GM21528 (cell line): ENCODE measurements at regions not wholly inside any gene's neighbourhood (a gene's known extent, or its start where the extent isn't known, plus 50 kb on each side); places are given as distances from the start of the nearest gene placed in this dataset.

Experiments used
- ATAC-seq: cut with Tn5 transposase; IDR thresholded peaks from one replicate; pipeline ENCODE4 v1.9.1; 2021; ENCODE audit warnings: mild to moderate bottlenecking, moderate library complexity; ENCODE audit not compliant: unreplicated experiment, low FRiP score

DNA sequence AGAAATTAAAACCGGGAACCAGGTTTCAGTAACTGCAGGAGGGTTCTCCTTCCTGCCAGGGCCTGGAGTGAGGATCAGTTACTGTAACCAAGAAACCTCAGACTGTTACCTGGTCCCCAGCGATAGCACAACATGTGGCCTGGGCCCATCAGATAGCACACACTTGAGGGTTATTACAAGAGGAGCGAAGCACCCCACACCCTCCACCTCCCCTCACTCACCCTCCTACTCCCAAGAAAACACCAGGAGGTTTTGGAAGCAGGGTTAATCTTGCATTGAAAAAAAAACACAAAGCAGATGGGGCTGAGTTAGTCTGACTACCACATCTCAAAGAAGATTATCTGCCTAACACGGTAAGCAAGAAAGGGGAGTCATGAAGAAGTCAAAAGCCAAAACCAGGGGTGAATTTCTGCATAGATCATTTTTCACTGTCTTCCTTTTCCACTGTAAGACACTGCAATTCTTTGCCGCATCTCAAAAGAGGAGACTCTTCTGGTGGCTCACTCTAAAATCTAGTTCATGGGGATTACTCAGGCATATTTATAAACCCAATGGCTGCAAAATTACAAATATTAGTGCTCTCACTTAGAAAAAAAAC is 75.9 kb upstream of the DOCK9 start:
- ATAC-seq = no peak

DNA sequence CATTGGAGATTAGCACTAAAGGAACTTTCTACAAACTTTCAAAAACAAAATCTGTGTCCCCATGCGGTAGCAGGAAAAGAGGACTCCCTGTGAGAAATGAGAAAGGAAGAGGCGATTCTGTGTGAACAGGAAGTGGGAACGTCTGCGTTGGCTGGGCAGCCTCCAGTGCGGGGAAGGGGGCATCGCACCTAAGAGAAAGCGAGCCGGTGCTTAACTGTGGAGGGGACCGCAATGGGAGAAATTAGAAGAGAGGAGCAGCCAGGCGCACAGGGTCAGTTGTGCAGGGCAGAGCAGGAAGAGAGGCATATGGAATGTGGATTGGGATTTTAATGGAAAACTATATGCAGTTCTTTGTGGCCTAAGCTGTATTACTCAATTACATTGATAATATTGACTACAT is 77.4 kb upstream of the DOCK9 start:
- ATAC-seq = no peak

DNA sequence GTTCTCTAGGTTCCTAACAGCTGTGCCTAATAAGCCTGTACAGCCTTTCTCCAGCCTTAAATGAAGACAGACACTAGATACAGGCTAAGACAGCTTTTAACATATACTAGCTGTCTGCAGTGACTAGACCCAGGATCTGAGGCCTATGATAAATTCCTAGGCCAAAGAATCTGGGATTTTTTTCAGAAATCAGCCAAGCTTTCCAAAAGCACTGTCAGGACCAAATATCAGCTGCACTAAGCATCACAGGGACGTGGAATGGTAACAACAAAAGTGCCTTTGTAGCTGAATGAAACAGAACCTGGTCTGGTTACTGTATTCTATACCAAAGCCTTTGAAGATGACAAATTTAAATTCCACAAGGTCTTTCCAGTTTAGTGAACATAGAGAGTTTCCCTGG is 77.9 kb upstream of the DOCK9 start:
- ATAC-seq = no peak

DNA sequence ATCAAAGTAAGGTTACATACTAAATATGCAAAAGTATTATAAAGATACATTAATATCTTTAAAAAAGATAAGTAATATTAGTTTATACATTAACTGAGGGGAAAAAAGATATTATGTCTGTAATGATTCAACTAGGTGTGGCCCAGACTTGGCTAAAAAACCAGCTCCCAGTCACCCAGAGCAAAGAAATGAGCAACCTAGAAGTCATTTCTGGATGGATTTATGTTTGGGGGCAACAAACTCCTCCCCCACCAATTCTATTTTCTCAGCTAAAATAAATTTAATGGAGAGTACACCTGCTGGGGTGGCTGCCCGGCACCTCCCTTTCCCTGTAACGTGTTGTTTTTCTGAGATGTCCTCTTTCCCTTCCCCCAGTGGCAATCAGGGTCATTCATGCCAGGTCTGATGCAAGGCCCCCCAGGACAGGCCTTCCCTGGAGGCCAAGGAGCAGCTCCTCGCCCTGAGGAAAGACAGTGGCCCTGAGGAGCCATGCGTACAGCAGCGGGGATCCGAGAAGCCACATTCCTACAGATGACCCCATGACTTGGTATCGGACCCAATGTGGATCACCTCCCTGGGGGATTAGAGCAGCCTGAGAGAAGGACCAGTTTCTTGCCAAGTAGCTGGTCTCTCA is 78.6 kb upstream of the DOCK9 start:
- ATAC-seq = no peak

DNA sequence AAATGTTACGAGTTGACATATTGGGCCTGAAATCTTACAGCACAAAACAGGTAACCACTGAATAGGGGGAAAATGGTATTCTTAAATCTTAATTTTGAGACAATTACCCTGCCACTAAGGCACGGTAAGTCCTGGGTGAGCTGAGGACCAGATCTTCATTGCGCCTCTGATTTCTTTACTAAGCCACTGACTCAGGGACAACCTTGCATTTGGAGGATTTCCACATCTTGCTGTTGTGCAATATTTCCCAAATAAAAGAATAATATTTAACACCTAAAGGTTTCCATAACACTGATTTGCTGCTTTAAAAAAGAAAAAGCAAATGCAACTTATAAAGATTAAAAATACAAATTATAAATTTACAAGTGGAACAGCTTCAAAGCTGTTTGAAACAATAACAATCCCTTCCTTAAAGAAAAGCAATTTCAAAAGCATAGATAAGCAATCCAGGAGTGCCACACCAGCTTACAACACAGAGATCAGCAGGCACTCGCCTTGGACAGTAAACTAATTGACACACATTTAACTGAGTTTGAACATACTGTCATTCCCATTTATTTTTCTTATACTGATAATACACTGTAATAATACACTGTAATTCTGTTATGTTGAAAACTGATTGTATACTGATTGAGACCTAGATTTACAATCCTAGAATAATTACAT is 79.6 kb upstream of the DOCK9 start:
- ATAC-seq = no peak

DNA sequence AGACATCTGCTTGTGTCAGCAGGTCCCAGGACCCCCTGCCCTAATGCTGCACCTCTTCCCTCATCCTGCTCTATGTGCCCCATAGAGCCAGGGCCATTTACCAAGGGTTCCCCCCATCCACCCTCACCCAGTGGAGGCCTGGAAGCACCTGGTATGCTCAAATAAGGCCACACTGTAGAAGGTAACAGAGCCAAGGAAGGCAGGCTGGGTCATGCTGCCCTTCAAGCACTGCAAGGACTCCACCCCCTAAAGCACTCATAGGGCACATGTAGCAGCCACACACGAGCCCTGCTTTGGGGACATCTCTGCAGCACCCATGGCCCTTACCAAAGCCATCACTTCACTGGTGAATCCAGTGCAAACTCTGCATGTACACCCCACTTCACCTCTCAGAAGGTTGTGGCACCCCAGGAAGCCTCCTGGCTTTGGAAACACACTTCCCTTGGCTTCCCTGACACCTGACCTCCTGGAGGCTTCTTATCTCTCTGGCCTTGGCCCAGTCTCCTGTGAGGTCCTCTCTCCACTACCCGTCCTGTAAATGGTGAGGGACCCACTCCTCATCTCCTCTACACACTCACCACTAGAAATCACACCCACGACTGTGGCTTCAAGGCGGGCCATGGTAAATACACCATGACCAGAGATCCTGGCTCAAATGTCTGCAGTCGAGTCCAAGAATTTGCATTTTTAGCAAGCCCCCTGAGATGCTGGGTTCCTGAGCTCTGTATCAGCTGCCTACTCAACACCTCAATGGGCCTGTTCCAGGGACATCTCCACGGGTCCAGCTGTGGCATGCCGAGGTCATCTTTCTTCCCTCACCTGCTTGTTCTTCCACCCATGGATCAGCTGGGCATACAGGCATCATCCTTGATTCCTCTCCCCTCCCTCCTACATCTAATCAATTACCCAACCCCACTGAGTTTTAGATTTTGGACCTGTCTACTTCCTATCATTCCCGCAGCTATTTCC is 80.9 kb upstream of the DOCK9 start:
- no peak for ATAC-seq

DNA sequence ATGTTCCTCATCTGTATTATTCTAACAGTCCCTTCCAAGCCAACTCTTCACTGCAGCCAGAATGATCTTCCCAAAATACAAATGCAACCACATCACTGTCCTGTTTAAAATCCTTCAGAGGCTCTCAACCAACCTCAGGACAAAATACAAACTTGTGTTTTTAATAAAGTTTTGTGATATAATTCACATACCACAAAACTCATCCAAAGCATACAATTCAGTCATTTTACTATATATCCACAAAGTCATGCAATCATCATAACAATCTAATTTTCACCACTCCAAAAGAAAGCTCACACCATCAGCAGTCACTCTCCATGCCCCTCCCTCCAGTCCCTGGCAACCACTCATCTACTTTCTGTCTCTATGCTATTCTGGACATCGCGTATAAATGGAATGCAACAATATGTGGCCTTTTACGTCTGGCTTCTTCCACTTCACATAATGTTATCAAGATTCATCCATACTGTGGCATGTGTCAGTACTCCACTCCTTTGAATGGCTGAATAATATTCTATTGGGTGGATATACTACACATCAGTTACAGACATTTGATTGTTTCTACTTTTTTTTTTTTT is 81.7 kb upstream of the DOCK9 start:
- no peak for ATAC-seq

DNA sequence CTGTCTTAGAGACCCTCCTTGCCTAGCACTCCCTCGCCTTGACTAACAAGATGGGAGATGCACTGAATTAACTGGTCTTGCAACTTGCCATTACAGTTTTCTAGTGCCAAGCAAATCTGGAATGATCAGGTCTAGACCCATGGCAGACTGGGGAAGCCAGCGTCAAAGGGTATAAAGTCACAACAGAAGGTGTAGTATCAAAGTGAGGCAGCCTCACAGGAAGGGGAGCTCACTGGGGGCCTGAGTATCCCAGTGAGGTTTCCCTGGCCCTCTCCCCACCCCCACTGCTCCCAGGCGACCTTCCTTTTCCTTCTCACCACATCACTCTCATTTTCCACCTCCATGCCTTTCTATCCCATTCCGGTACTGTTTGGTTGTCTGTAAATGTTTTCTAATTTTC is 83.5 kb upstream of the DOCK9 start:
- no peak for ATAC-seq

DNA sequence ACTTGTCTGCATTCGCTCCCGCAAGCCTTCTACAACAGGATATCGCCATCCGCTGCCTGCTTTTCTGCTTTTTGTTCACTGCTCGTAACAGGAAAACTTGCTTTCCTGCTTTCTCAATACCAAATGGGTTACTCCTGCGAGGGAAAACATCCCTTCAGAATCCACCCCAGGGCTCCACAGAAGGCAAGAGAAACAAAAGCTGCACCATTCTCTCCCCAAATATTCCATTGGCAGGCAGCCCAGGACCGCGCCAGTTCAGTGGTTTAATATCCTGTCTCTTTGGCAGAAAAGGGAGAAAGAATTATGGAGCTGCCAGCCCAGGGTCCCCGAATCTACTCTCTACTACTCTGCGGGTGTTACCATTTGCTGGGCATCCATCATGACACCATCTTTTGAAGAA is 84.7 kb upstream of the DOCK9 start:
- ATAC-seq = no peak

DNA sequence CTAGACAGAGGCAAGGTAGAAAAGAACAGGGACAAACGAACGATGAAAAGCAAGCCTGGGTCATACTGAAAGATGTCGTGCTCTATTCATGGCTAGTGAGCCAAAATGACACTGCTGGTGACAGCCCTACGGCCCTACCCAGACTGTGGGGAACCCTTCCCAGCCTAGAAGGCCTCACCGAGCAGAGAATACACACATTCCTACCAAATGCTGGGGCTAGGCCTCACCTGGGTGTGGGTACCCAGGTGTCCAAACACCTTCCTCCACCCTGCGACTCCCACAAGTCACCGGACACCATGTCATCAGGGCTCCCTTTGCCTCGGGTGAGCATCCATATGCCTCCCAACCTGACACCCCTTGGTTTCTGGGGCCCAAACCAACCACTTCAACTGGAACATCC is 85.3 kb upstream of the DOCK9 start:
- no peak for ATAC-seq

DNA sequence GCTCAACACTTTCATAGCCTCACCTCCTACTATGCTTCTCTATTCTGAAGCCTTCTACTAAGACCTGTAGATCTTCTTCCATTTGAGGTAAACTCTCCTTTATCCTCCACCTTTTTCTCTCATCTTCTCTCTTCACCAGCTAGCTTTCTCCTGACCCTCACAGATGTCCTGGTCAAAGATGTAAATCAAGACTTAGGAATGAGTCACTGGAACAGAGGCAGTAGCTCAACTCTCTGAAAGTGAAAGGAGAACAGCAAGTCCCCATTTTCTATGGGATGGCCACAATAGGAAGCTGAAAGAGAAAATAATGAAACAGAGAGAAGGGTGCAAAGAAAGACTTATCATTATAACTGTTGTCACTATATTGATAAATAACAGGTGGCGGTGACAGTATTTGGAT is 86.1 kb upstream of the DOCK9 start:
- ATAC-seq = no peak

DNA sequence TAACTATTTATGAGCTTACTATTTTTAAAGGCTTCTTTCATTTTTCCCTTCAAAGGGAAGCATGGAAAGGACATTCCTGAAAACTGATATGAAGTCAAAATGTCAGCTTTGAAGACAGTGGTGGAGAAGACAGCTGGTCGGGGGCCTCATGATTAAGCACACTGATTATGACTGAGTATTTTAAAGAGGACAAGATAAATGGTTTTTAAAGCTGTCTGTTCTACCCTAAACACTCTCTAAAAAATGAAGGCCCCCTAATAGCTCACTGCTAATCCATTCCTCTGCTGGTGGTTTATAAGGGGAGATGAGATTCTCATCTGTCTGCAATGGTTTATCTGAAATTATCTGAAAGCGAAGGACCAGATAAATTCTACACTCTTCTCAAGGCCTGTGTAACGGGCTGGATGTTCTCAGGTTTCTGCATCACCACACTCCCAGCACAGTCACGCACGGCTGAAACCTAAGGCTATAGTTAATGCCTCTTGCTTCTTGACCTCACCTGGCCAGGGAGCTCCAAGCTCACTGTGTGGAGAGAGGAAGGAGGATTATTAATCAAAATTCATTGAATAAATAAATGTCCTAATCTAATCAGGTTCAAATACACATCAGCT is 86.9 kb upstream of the DOCK9 start:
- ATAC-seq = no peak

DNA sequence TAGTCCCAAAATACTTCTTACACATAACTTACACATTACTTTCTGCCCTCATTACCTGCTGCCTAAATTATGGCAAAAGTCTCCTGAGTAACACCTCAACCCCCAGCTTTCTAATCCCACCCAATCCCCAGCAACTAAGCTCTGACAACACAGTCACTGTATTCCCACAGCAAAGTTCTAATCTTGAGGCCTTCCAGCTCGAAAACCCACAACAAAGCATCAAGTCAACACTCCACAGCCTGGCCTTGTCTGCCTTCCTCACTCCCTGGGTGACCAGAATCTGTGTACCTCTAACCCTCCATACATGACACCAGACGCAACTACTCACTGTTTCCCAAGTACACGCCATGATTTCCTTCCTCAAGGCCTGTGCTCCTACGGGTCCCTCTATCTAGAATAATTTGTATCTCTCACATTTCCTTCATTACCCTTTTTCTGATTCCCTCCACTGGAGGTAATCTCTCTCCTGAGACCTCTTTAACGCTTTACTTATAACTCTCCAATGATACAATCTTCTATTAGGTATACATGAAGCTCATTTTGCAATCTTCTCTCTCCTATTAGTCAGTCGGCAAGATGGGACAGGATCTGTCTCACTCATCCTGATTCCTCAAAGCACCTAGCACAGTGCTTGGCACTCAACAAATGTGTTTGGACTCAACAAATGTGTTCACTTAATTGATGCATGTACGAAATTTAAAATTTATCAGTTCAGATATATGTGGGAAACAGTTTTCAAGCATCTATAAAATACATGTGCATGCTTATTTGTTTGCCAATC is 87.6 kb upstream of the DOCK9 start:
- no peak for ATAC-seq

DNA sequence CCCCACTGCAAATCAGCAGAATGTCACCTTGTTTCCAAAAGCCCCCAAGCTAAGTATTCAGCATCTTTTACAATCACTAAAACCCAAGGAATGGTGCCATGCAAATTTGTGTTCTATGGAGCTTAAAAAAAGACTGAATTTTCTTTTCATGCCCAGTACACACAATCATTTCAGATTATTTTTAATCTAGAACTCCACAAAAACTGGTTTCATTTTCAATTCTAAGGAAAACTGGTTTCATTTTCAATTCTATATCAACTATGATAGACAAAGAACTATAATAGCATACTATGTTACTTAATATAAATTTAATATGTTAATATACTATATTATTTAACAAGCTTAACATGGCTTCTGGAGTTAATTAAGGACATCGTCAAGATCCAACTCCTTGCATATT is 88.4 kb upstream of the DOCK9 start:
- no peak for ATAC-seq

DNA sequence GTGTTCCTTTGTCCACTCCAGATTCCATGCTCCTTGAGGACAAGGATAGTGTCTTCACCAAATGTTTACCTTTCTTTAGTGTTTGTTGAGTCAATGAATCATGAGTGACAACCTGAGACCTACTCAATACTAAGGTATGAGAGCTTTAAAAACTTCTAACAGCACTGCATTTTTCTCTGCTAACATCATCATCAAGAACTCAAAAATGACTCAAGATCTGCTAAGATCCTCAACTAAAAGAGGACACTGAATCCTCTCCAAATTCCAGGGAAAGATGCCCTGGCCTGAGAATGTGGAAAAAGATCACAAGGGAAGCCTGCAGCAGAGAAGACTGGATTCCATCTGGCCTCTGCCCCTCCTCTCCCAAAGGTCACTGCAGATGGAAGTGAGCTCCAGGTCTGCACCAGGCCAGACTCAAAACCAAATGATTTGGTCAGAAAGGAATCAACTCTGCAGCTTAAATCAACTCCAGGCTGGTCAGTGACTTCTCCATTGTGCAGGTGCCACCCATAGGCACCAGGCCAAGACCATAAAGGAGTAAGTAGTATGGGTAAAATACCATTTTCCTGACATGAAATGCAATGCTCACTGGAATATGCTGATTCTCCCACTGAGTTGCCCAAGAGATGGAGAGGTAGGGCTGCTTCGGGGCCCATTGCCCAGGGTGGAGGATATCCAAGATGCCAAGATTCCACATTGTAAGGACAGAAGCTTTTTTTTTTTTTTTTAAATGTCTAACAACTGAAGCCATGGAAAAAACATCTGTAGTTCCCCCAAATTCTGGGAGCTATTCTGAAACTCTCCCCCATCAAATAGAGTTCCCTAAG is 89.5 kb upstream of the DOCK9 start:
- ATAC-seq = no peak

DNA sequence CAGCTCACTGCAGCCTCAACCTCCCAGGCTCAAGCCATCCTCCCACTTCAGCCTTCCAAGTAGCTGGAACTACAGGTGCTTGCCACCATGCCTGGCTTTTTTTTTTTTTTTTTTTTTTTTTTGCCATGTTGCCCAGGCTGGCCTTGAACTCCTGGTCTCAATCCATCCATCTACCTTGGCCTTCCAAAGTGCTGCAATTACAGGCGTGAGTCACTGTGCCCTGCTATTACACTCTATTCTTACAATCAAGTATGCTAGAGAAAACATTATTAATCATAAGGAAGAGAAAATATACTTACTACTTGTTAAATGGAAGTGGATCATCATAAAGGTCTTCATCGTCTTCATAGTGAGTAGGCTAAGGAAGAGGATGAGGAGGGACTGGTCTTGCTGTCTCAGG is 93.3 kb upstream of the DOCK9 start:
- ATAC-seq = no peak

DNA sequence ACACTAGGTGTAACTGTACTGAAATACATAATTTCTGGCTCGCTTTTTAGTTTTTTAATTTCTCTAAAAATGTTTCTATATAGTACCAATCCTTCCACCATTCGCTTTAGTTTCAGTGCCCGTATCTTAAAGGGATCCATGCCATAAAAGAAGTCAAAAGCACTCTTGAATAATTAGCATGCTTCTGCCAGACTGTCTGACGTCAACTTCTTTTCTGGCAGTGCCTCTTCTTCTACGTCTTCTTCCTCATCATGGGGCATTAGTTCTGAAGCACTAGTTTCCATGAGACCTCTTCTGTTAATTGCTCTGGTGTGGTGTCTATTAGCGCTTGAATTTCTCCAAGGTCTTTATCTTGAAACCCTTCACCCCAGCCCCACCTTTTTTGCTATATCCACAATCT is 93.8 kb upstream of the DOCK9 start:
- ATAC-seq = no peak

DNA sequence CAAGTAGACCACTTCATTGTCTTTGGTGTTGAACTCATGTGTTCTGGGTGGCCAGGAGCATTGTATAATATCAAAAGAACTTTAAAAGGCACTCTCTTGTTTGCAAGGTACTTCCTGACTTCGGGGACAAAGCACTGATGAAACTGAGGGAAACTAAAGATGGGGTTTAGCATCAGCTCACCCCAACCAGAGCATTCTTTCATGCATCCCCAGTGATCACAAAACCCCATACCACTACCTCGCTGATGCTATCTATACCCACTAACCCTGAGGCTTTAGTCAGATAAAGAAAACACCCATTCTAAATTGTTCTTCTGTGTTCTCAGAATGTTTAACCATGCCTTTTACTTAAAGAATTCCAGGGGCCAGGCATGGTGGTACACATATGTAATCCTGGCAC is 94.5 kb upstream of the DOCK9 start:
- ATAC-seq = no peak

DNA sequence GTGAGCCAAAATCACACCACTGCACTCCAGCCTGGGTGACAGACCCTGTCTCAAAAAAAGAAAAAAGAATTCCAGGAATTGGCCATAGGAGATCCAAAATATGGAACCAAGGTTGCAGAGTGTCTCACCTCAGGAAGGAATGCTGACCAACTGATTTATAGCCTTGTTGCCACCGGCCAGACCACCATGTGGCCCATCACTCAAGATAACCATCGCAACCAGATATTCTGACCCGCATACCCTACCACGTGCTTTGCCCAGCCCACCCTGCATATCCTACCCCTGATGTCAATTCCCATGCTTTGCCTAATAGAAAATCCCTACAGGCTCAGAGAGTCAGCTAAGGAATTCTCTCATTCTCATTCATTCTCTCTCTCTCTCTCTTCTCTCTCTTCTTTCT is 95.1 kb upstream of the DOCK9 start:
- no peak for ATAC-seq
